ENCODE measurements at regions not wholly inside any gene's neighbourhood (a gene's known extent, or its start where the extent isn't known, plus 50 kb on each side); places are given as distances from the start of the nearest gene placed in this dataset.

DNA sequence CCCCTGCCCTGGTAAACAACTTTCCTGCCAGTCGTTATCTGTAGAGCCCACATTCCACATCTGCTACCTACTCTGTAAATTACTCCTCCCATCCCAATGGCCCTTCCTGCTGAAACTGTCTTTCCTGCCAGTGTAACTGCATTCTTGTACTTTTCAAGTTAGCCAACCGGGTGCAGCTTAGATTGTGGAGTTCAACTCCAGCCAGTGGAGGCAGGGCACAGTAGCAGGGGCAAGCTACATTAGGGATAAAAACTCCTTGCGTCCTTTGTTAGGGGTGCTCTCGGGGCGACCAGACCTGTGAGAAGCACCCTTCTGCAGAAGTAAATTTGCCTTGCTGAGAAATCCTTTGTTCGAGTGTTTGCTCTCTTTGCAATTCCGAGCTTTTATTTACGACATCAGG, 639.0 kb upstream of the TYRP1 start:
- Histone ChIP-seq H4K20me1 (ENCODE audit: insufficient read depth, low read length) (no peaks in the 10 kb centered on the region), H3K4me1 (ENCODE audit: insufficient read depth, low read length) (no peaks in the 10 kb centered on the region), H2AFZ (ENCODE audit: low read length) (no peak overlapping the region), H3K27me3 (ENCODE audit: insufficient read depth, low read length) (no peaks in the 10 kb centered on the region), H3K36me3 (ENCODE audit: insufficient read depth, low read length) (no peaks in the 10 kb centered on the region), H3K79me2 (ENCODE audit: insufficient read depth, low read length) (no peaks in the 10 kb centered on the region), H3K4me2 (ENCODE audit: insufficient read depth, low read length) (no peak overlapping the region), H3K27ac (ENCODE audit: low read depth, low read length) (no peak overlapping the region), H3K9me3 (ENCODE audit: low read depth, low read length) (no peaks in the 10 kb centered on the region), H3K4me3 (ENCODE audit: insufficient read depth, low read length) (no peak overlapping the region)
- no peak for DNase-seq (ENCODE audit: insufficient read length, low spot score, missing footprints)
- TF ChIP-seq, protein P1, sequence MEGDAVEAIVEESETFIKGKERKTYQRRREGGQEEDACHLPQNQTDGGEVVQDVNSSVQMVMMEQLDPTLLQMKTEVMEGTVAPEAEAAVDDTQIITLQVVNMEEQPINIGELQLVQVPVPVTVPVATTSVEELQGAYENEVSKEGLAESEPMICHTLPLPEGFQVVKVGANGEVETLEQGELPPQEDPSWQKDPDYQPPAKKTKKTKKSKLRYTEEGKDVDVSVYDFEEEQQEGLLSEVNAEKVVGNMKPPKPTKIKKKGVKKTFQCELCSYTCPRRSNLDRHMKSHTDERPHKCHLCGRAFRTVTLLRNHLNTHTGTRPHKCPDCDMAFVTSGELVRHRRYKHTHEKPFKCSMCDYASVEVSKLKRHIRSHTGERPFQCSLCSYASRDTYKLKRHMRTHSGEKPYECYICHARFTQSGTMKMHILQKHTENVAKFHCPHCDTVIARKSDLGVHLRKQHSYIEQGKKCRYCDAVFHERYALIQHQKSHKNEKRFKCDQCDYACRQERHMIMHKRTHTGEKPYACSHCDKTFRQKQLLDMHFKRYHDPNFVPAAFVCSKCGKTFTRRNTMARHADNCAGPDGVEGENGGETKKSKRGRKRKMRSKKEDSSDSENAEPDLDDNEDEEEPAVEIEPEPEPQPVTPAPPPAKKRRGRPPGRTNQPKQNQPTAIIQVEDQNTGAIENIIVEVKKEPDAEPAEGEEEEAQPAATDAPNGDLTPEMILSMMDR (IDR thresholded peaks at IDR 0.05; ENCODE audit: extremely low read depth, low read depth, low read length), result no peak

DNA sequence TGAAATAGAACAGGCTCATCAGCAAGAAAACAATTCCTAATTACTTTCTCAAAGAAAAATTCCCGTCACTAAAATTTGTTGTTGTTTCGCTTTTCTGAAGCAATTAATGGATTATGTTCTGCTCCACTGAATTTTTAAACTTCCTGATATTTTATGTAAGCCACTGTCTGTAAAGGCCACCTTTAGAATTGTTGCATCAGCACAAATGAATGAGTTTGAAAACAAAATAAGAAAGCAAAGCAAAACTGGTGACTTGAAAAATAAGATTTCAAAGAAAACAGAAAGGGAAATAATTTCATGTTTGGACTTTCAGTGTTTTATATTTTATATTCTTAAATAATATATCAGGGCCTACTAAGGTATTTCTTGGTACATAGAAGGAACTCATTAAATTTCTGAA, 636.3 kb upstream of the TYRP1 start:
- TF ChIP-seq, protein P1 (IDR thresholded peaks at IDR 0.05; ENCODE audit: extremely low read depth, low read depth, low read length), result no peak
- Histone ChIP-seq H3K4me1 (ENCODE audit: insufficient read depth, low read length) (no peaks in the 10 kb centered on the region), H3K4me2 (ENCODE audit: insufficient read depth, low read length) (no peak overlapping the region), H3K79me2 (ENCODE audit: insufficient read depth, low read length) (no peaks in the 10 kb centered on the region), H3K4me3 (ENCODE audit: insufficient read depth, low read length) (no peak overlapping the region), H3K27ac (ENCODE audit: low read depth, low read length) (no peak overlapping the region), H2AFZ (ENCODE audit: low read length) (no peak overlapping the region), H3K9me3 (ENCODE audit: low read depth, low read length) (no peaks in the 10 kb centered on the region), H3K36me3 (ENCODE audit: insufficient read depth, low read length) (no peaks in the 10 kb centered on the region), H3K27me3 (ENCODE audit: insufficient read depth, low read length) (no peaks in the 10 kb centered on the region), H4K20me1 (ENCODE audit: insufficient read depth, low read length) (no peaks in the 10 kb centered on the region)
- DNase-seq (ENCODE audit: insufficient read length, low spot score, missing footprints), result no peak

DNA sequence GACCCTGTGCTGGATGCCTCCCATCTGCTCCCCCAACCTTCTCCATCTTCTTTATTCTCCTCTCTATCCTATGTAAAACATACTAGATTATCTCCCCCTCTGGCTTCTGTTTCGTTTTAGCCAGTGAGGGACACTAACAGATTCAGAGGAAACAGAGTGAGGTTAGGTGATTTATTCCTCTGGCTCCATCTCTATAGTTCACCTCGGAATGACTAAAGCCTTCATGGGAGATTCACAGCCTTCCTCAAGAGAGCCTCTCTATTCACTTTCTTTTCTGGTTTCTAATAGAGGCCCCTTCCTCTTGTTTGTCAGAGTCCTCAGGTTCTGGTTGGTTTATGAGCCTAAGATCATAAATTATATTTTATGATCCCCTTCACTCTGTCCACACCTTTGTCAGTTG, 633.1 kb upstream of the TYRP1 start:
- TF ChIP-seq, protein P1 (IDR thresholded peaks at IDR 0.05; ENCODE audit: extremely low read depth, low read depth, low read length), result no peak
- no peaks in the 10 kb centered on the region for H4K20me1 ChIP-seq (ENCODE audit: insufficient read depth, low read length)
- H3K4me2 ChIP-seq (ENCODE audit: insufficient read depth, low read length), result no peak overlapping the region
- H2AFZ ChIP-seq (ENCODE audit: low read length), result no peak overlapping the region
- no peaks in the 10 kb centered on the region for H3K79me2 ChIP-seq (ENCODE audit: insufficient read depth, low read length)
- H3K9me3 ChIP-seq (ENCODE audit: low read depth, low read length), result no peaks in the 10 kb centered on the region
- H3K27me3 ChIP-seq (ENCODE audit: insufficient read depth, low read length), result no peaks in the 10 kb centered on the region
- no peak overlapping the region for H3K27ac ChIP-seq (ENCODE audit: low read depth, low read length)
- no peaks in the 10 kb centered on the region for H3K36me3 ChIP-seq (ENCODE audit: insufficient read depth, low read length)
- no peaks in the 10 kb centered on the region for H3K4me1 ChIP-seq (ENCODE audit: insufficient read depth, low read length)
- H3K4me3 ChIP-seq (ENCODE audit: insufficient read depth, low read length), result no peak overlapping the region
- DNase-seq (ENCODE audit: insufficient read length, low spot score, missing footprints), result no peak

DNA sequence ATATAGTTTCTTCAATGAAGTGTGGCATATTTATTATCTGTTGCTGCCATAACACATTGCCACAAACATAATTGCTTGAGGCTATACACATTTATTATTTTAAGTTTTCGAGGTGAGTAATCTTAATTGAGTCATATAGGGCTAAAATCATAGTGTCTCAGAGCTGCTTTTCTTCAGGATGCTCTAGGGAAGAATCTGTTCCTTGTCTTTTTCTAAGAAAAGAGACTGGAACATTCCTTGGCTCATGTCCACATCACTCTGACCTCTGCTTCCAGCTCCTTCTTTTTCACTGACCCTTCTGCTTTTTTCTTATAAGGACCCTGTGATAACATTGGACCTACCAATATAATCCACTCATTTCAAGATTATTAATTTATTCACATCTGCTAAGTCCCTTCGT, 632.4 kb upstream of the TYRP1 start:
- no peak overlapping the region for H3K27ac ChIP-seq (ENCODE audit: low read depth, low read length)
- no peaks in the 10 kb centered on the region for H3K79me2 ChIP-seq (ENCODE audit: insufficient read depth, low read length)
- no peaks in the 10 kb centered on the region for H4K20me1 ChIP-seq (ENCODE audit: insufficient read depth, low read length)
- no peak for DNase-seq (ENCODE audit: insufficient read length, low spot score, missing footprints)
- no peak overlapping the region for H3K4me3 ChIP-seq (ENCODE audit: insufficient read depth, low read length)
- TF ChIP-seq, protein P1 (IDR thresholded peaks at IDR 0.05; ENCODE audit: extremely low read depth, low read depth, low read length), result no peak
- no peaks in the 10 kb centered on the region for H3K36me3 ChIP-seq (ENCODE audit: insufficient read depth, low read length)
- H3K4me2 ChIP-seq (ENCODE audit: insufficient read depth, low read length), result no peak overlapping the region
- no peak overlapping the region for H2AFZ ChIP-seq (ENCODE audit: low read length)
- H3K4me1 ChIP-seq (ENCODE audit: insufficient read depth, low read length), result no peaks in the 10 kb centered on the region
- no peaks in the 10 kb centered on the region for H3K9me3 ChIP-seq (ENCODE audit: low read depth, low read length)
- H3K27me3 ChIP-seq (ENCODE audit: insufficient read depth, low read length), result no peaks in the 10 kb centered on the region

Measured in osteoblast (primary cell).